Mucosa of descending colon (tissue), 3 donors: ENCODE measurements at regions not wholly inside any gene's neighbourhood (a gene's known extent, or its start where the extent isn't known, plus 50 kb on each side); places are given as distances from the start of the nearest gene placed in this dataset.

Experiments used
- ATAC-seq: fragments of 200-7000 bp; cut with Tn5 transposase; one replicate; pipeline ENCODE4 v1.9.1; 2020; ENCODE audit warnings: mild to moderate bottlenecking, moderate library complexity
- DNase-seq, 3 donors: peaks; one replicate each; pipeline ENCODE4 v3.0.0-alpha.2; 2020
- H3K36me3 ChIP-seq: fragments of 200-600 bp; one replicate; pipeline ENCODE4 v1.8.0; 2021; ENCODE audit warnings: low read depth, mild to moderate bottlenecking
- H3K4me1 ChIP-seq: fragments of 200-600 bp; one replicate; pipeline ENCODE4 v1.8.0; 2021; ENCODE audit warnings: low read depth, mild to moderate bottlenecking
- H3K4me3 ChIP-seq: fragments of 200-600 bp; one replicate; pipeline ENCODE4 v1.8.0; 2021; ENCODE audit warnings: mild to moderate bottlenecking
- H3K9me3 ChIP-seq: fragments of 200-600 bp; one replicate; pipeline ENCODE4 v1.8.0; 2021; ENCODE audit warnings: mild to moderate bottlenecking
- intact Hi-C, 2 donors: fragments of 100-400 bp; cut with DNase I in 1 of 2; cut with micrococcal nuclease in 1 of 2; formaldehyde crosslinking; loops; one replicate each; pipeline versions ENCODE4 v1.11.0 to v1.11.1; 2022; cut with DNase I, micrococcal nuclease
- TF ChIP-seq, protein P1 (sequence below): fragments of 200-600 bp; IDR thresholded peaks from one replicate; pipeline ENCODE4 v1.8.0; 2022; ENCODE audit warnings: antibody characterized with exemption, mild to moderate bottlenecking
- donor health status: DM: no; HTN: no; CAD: no; lungs with moderate emphysema.
- donor health status: DM: no; HTN: no; CAD: no.
- donor health status: DM: no; HTN: yes; CAD: no.

DNA sequence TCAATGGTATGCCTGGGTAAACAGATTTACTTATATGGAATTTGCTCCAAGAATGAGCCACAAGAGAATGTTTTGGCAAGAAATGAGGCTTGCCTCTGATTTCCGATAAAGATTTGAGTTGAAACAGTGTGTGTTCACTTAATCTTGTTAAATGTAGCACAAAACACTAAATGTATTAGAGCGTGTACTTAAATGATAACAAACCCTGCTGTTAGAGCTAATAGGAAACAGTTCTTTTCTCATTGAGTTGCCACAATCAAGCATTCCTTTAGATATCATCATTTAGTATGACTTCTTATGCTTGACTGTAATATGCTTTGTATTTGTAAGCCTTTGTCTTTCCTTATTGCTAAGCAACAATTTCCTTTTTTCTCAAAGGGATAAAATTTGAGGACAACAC, 353.6 kb upstream of the ZNF717 start:
- TF ChIP-seq, protein P1, sequence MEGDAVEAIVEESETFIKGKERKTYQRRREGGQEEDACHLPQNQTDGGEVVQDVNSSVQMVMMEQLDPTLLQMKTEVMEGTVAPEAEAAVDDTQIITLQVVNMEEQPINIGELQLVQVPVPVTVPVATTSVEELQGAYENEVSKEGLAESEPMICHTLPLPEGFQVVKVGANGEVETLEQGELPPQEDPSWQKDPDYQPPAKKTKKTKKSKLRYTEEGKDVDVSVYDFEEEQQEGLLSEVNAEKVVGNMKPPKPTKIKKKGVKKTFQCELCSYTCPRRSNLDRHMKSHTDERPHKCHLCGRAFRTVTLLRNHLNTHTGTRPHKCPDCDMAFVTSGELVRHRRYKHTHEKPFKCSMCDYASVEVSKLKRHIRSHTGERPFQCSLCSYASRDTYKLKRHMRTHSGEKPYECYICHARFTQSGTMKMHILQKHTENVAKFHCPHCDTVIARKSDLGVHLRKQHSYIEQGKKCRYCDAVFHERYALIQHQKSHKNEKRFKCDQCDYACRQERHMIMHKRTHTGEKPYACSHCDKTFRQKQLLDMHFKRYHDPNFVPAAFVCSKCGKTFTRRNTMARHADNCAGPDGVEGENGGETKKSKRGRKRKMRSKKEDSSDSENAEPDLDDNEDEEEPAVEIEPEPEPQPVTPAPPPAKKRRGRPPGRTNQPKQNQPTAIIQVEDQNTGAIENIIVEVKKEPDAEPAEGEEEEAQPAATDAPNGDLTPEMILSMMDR: no peak
- peaks cover 3% of the 10 kb centered on the region for H3K9me3 ChIP-seq
- ATAC-seq: no peak
- no peaks in the 10 kb centered on the region for H3K4me1 ChIP-seq
- DNase-seq: no peak
- intact Hi-C loops: no loop called here
- no peaks in the 10 kb centered on the region for H3K36me3 ChIP-seq
- no peak overlapping the region for H3K4me3 ChIP-seq

DNA sequence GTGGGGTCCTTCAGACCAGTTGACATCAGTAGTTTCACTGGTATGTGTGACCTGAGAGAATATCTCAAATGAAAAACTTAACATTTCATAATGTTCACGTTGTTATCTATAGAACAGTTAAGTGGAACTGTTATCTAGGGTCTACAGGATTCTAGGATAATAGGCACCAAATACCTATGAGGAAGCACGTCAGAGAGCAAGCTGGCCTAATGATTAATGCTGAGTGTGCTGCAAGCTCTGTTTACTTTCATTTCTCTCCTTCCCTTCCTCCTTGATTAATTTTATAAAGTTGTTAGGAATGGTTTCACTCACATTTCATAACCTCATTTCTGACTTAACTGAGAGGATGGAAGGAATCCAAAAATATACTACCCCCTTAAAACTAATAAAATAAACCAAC, 362.5 kb upstream of the ZNF717 start:
- no peaks in the 10 kb centered on the region for H3K4me1 ChIP-seq
- DNase-seq (no peak), ATAC-seq (no peak)
- H3K4me3 ChIP-seq: no peak overlapping the region
- TF ChIP-seq, protein P1: no peak
- intact Hi-C loops: no loop called here
- peaks cover 34% of the 10 kb centered on the region for H3K9me3 ChIP-seq
- no peaks in the 10 kb centered on the region for H3K36me3 ChIP-seq

DNA sequence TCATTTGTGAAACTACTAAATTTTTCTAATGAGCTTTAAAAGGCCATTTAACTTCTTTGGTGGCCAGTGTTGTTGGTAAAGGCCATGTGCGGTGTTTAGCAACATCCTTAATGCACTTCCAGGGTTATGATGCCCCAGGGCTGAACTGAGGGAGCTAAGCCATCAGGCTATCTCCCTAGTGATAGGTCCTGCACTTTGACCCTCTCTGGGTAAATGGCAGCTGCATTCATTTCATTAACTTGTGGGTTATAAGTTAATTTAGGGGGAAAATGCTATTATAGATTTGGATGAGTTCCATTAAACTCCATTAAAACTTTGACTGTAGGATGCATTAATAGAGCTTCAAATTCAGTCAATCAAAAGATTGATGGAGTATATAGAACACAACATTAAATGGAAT, 366.7 kb upstream of the ZNF717 start:
- Histone ChIP-seq H3K4me3 (no peak overlapping the region), H3K4me1 (no peaks in the 10 kb centered on the region), H3K36me3 (no peaks in the 10 kb centered on the region), H3K9me3 (peaks cover 27% of the 10 kb centered on the region)
- TF ChIP-seq, protein P1: no peak
- no peak for DNase-seq
- intact Hi-C loops: no loop called here
- ATAC-seq: no peak

DNA sequence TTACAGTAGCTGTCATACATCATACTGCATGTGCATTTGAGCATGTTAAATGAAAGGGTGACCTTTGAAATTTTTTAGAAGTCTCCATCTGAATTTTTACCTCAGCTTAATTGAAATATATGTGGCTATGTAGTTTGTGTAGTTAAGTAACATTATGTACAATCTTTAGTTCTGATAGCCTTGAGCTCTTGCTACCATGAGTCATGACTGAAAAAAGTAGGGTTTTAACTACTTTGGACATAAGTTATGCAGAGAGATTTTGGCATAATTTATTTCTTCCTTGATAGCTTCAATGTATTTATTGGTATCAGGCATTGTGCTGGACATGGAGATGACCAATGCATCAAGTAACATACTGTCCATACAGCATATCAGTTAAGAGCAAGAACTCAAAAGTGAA, 376.5 kb upstream of the ZNF717 start:
- Histone ChIP-seq H3K4me3 (no peak overlapping the region), H3K4me1 (no peaks in the 10 kb centered on the region), H3K36me3 (no peaks in the 10 kb centered on the region), H3K9me3 (peaks cover 11% of the 10 kb centered on the region)
- DNase-seq: no peak
- intact Hi-C loops: no loop called here
- no peak for ATAC-seq
- TF ChIP-seq, protein P1: no peak

DNA sequence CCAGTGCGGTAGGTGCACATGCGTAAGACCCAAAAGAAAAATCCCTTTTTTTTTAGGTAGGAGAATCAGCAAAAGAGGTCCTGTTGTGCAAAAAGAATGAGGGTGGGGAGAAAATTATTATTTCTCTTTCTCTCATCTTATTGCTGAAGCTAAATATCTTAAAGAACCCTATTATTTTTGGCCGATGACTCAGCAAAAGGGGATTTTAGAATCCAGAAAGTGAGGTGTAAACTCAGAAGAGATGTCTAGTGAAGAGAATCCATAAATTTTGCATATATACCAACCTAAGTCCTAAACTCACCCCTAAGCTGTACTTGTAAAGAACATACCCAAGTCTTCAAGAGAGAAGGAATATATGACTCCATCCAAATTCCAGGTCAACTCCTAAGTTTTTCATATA, 386.3 kb upstream of the ZNF717 start:
- intact Hi-C loops: no loop called here
- no peak for DNase-seq
- TF ChIP-seq, protein P1: no peak
- ATAC-seq: no peak
- no peak overlapping the region for H3K4me3 ChIP-seq
- H3K36me3 ChIP-seq: no peaks in the 10 kb centered on the region
- peaks cover 12% of the 10 kb centered on the region for H3K9me3 ChIP-seq
- no peaks in the 10 kb centered on the region for H3K4me1 ChIP-seq

DNA sequence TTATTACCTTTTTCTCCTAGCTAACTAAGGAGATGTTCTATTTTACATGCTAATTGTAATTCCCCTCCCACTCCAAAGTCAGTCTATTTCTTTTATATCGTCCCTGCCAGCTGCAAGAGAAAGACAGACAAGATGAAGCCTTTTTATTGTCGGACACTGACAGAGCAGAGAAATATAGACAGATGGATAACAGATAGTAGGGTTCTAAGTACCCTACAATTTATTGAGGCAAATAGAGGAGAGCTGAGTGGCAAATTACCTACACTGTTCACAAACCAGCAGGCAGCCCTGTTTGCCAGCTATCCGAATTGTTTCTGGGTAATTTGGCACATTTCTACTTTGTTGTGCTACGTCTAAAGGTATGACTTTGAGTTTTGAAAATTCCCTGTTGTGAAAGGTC, 392.3 kb upstream of the ZNF717 start:
- intact Hi-C loops: no loop called here
- no peak overlapping the region for H3K4me3 ChIP-seq

More for the DNA sequence above, 392.3 kb upstream of the ZNF717 start:
- H3K36me3 ChIP-seq: no peaks in the 10 kb centered on the region
- TF ChIP-seq, protein P1: no peak
- H3K9me3 ChIP-seq: peaks cover 14% of the 10 kb centered on the region
- ATAC-seq (no peak), DNase-seq (no peak)
- H3K4me1 ChIP-seq: no peaks in the 10 kb centered on the region
